ENCODE measurements at regions not wholly inside any gene's neighbourhood (a gene's known extent, or its start where the extent isn't known, plus 50 kb on each side); places are given as distances from the start of the nearest gene placed in this dataset.

GRCh38 chr9:124124729-124125650 is 113.4 kb downstream of the LHX2 start:
- TF ChIP-seq POLR2A (IDR thresholded peaks at IDR 0.05; ENCODE audit: low read depth, low read length) (no peak), POLR2AphosphoS5 (IDR thresholded peaks at IDR 0.05; ENCODE audit: low read depth, low read length) (no peak), TAF1 (IDR thresholded peaks at IDR 0.05; ENCODE audit: borderline replicate concordance, low read depth, low read length) (no peak)

All from GM12892 (cell line).